ACHN (cell line): ENCODE measurements at regions not wholly inside any gene's neighbourhood (a gene's known extent, or its start where the extent isn't known, plus 50 kb on each side); places are given as distances from the start of the nearest gene placed in this dataset.
"Not testable (repeated sequence)": the region's sequence is repeated elsewhere in the genome, so short reads cannot be mapped to it uniquely, and the experiment has no call there.

Experiments
- DNase-seq: peaks from one replicate; pipeline ENCODE4 v3.0.0-alpha.2; 2015
- in situ Hi-C: cut with HindIII; loops from 2 replicates; pipeline ENCODE4 v1.10.0; 2017; ENCODE audit warnings: low sequenced_read_pairs, low pct_ligation_motif_present, low pct_unique_long_range_greater_than_20kb

GRCh38 chr5:42878041-42878440 lies 66.3 kb upstream of the SELENOP start:
- DNase-seq, result no peak
- in situ Hi-C loops, result no loop called here

- in situ Hi-C loops, result no loop called here
- no peak for DNase-seq
Observed at GRCh38 chr5:42877431-42877830, 65.7 kb upstream of the SELENOP start.

GRCh38 chr5:42876375-42876844 lies 64.7 kb upstream of the SELENOP start:
- DNase-seq, result no peak
- in situ Hi-C loops, result no loop called here

DNA sequence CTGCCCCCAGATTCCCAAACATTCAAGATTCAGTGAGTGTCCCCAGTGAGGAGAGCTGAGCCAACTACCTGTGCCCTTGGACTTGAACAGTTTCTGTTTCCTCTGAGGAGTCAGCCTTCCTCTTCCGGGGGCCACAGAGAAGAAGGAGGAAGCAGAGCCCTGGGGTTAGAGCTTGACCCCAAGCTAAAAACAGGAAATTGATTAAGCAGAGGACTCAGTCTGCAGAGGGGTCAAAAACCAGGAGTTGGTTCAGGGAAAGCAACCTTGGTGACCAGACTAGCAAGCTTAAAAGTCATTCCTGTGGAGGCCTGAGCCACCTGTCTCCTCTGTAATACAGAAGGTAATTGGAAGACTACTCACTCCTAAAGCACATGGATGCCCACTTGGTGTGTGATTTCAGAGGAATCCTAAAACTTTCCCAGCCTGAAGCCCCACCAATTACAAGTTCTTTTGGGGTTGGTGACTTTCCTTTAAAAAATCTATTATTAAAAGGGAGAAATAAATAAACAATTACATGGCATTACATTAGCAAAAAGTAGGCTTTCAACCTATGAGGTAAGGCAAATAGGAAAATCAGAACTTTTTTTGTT lies 64.2 kb upstream of the SELENOP start:
- DNase-seq, result no peak
- in situ Hi-C loops, result no loop called here

- DNase-seq, result no peak
Observed at GRCh38 chr5:42875211-42875610, 63.5 kb upstream of the SELENOP start.

DNA sequence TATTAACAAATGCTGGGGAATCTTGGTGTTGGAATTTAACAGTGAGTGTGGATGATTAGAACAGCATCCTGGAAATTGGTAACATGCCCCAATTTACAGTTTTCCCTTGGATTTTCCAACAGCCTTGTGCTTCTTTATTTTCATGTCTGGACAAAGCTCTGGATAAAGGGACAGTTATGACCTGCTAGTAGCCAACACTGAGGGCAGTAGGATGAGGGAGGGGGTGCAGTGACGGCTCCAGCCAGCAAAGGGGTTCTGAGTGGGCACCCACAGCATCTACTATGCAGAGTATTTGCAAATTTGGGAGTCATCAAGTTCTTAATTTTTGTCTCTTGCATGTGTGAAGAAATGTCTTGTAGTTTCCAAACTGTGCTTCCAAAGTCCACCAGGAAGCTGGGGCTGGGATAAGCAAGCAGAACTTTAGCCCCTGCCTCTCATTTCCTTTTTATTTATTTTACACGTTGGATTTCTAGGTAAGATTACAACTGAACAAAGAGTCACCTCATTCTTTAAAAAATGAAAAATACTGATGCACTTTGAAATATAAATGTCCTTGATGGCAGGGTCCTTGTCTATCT lies 63.0 kb upstream of the SELENOP start:
- no peak for DNase-seq
- in situ Hi-C loops, result no loop called here

More at GRCh38 chr5:42875211-42875610, 63.5 kb upstream of the SELENOP start:
- in situ Hi-C loops, result no loop called here

DNA sequence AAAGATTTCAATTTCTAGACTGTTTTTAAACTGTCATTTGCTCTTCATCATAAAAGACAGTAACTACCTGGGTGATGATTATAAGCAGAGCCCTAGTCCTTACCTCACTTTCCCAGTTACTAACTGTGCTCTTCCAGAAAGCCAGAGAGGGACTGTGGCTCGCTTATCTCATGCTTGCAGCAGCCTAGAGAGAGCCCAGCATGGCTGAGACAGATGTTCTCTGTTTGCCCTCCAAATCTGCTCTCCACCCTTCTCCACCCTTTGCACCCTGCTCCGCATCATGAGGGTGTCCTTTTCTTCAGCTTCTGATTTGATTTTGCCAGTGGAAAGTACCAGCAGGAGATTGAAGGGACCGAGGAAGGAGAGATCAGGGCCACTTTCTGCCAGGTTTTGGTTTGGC lies 61.2 kb upstream of the SELENOP start:
- in situ Hi-C loops, result no loop called here
- no peak for DNase-seq

DNA sequence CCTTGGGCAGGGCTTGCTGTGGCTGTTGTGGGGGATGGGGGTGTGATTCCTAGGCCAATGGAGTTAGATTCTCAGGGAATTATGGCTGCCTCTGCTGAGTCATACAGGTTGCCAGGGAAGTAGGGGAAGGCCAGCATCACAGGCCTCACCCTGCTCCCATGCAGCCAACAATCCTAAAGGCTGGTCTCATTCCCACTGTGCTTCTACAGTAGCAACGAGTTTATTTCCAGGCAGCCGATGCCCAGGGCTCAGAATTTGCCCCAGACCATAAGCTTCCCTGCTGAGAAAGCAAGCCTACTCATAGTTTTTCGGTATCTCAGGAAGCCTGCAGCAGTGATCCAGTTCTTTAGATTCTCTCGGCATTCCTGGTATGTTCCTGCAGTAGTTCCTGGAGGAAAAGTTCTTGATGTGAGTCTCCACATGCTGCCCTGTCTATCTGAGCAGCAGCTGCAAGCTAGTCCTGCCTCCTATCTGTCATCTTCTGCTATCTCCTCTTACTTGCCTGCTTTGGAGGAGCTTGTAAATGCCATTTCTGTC lies 59.3 kb upstream of the SELENOP start:
- in situ Hi-C loops, result no loop called here
- DNase-seq, result no peak

GRCh38 chr5:42868417-42868816 lies 56.7 kb upstream of the SELENOP start:
- in situ Hi-C loops, DNase-seq: not testable (repeated sequence)

DNA sequence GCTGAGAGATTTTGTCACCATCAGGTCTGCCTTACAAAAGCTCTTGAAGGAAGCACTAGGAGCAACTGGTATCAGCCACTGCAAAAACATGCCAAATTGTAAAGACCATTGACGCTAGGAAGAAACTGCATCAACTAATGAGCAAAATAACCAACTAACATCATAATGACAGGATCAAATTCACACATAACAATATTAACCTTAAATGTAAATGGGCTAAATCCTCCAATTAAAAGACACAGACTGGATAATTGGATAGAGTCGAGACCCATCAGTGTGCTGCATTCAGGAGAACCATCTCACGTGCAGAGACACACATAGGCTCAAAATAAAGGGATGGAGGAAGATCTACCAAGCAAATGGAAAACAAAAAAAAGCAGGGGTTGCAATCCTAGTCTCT lies 53.1 kb upstream of the SELENOP start:
- DNase-seq, in situ Hi-C loops: not testable (repeated sequence)
